ENCODE measurements at regions not wholly inside any gene's neighbourhood (a gene's known extent, or its start where the extent isn't known, plus 50 kb on each side); places are given as distances from the start of the nearest gene placed in this dataset.

- TF ChIP-seq CTCF (IDR thresholded peaks at IDR 0.05; ENCODE audit: low read depth, low read length, missing input control) (no peak), ZBTB33 (IDR thresholded peaks at IDR 0.05) (no peak)
These were observed 156.5 kb downstream of the ACTR3 start (continued) for GRCh38 chr2:114046373-114046772.

- H3K4me3 ChIP-seq (ENCODE audit: low read depth in 1 of 3, low read length in 3 of 3): no peak overlapping the region
- H3K9me3 ChIP-seq (ENCODE audit: control insufficient read depth in 4 of 4, low read length in 3 of 4): no peaks in the 10 kb centered on the region
- 77% methylated on average over 3 of the region's 3 CpGs for WGBS
- no peaks in the 10 kb centered on the region for H3K4me1 ChIP-seq (ENCODE audit: control insufficient read depth in 4 of 4, insufficient read depth in 4 of 4, low read length in 3 of 4)
- H3K36me3 ChIP-seq (ENCODE audit: control insufficient read depth in 4 of 4, insufficient read depth in 3 of 4, low read depth in 1 of 4, low read length in 3 of 4): no peaks in the 10 kb centered on the region
- H3K27ac ChIP-seq (ENCODE audit: low read depth in 1 of 2, low read length in 2 of 2): no peak overlapping the region
- no peaks in the 10 kb centered on the region for H3K27me3 ChIP-seq (ENCODE audit: control insufficient read depth in 4 of 4, insufficient read depth in 4 of 4, low read length in 3 of 4)
- no peak for TF ChIP-seq NR2F2 (IDR thresholded peaks at IDR 0.05)
- no peak for TF ChIP-seq MAX (IDR thresholded peaks at IDR 0.05)
- no peak for TF ChIP-seq HNF4A (conservative IDR thresholded peaks at IDR 0.05)
- no peak for TF ChIP-seq CTCF (IDR thresholded peaks at IDR 0.05; ENCODE audit: low read depth, low read length, missing input control)
- no peak for TF ChIP-seq TAF1 (conservative IDR thresholded peaks at IDR 0.05)
- no peak for TF ChIP-seq JUND (IDR thresholded peaks at IDR 0.05)
- no peak for TF ChIP-seq HNF4G (IDR thresholded peaks at IDR 0.05)
- no peak for TF ChIP-seq RAD21 (IDR thresholded peaks at IDR 0.05)
- TF ChIP-seq ZBTB33 (IDR thresholded peaks at IDR 0.05): no peak
- TF ChIP-seq REST (IDR thresholded peaks at IDR 0.05): no peak
- DNase-seq (ENCODE audit: low spot score): no peak
- H3K9ac ChIP-seq (ENCODE audit: low read depth in 1 of 2, low read length in 2 of 2): no peak overlapping the region
These were observed 157.1 kb downstream of the ACTR3 start for GRCh38 chr2:114046866-114047435.

Measured in liver (tissue), 8 donors.